Neutrophil (primary cell): ENCODE measurements at regions not wholly inside any gene's neighbourhood (a gene's known extent, or its start where the extent isn't known, plus 50 kb on each side); places are given as distances from the start of the nearest gene placed in this dataset.

Experiments used
- H3K27ac ChIP-seq: fragments of 200-600 bp; sonication (generic); 2 replicates; pipeline ENCODE4 v1.5.1; 2016; ENCODE audit warnings: mild to moderate bottlenecking, moderate library complexity
- H3K27me3 ChIP-seq: fragments of 200-600 bp; sonication (generic); 2 replicates; pipeline ENCODE4 v1.6.0; 2016; ENCODE audit warnings: mild to moderate bottlenecking
- H3K36me3 ChIP-seq: fragments of 200-600 bp; sonication (generic); 2 replicates; pipeline ENCODE4 v1.5.1; 2017
- H3K4me1 ChIP-seq, 2 experiments: fragments of 200-600 bp in 1 of 2; sonication (generic) in 1 of 2; 1 replicate in 1 of 2; 2 replicates in 1 of 2; pipeline versions ENCODE4 v1.5.1 to v1.6.1; 2013 to 2016; ENCODE audit warnings: low read depth in 1 of 2, low read length in 1 of 2, mild to moderate bottlenecking in 1 of 2, moderate library complexity in 1 of 2; ENCODE audit not compliant: control insufficient read depth in 1 of 2, insufficient read depth in 1 of 2
- H3K4me3 ChIP-seq, 2 experiments: fragments of 200-600 bp in 1 of 2; sonication (generic) in 1 of 2; 1 replicate in 1 of 2; 2 replicates in 1 of 2; pipeline ENCODE4 v1.5.1; 2013 to 2016; ENCODE audit warnings: low read depth in 1 of 2, low read length in 1 of 2, mild to moderate bottlenecking in 1 of 2, moderate library complexity in 1 of 2
- H3K9me3 ChIP-seq: fragments of 200-600 bp; sonication (generic); 2 replicates; pipeline ENCODE4 v1.5.1; 2016
- CTCF ChIP-seq: fragments of 200-600 bp; sonication (generic); IDR thresholded peaks from 2 replicates; pipeline ENCODE4 v1.5.1; 2016; ENCODE audit warnings: antibody characterized with exemption

- no peak for TF ChIP-seq CTCF
- Histone ChIP-seq H3K4me1 (no peaks in the 10 kb centered on the region), H3K36me3 (no peaks in the 10 kb centered on the region), H3K27me3 (no peaks in the 10 kb centered on the region), H3K4me3 (no peak overlapping the region), H3K9me3 (no peaks in the 10 kb centered on the region), H3K27ac (no peak overlapping the region)
Observed at GRCh38 chr2:78963881-78964280, 61.6 kb upstream of the REG3G start.

- H3K27ac ChIP-seq, result no peak overlapping the region
- no peaks in the 10 kb centered on the region for H3K27me3 ChIP-seq
- H3K4me3 ChIP-seq, result no peak overlapping the region
- no peaks in the 10 kb centered on the region for H3K36me3 ChIP-seq
- no peak for TF ChIP-seq CTCF
- no peaks in the 10 kb centered on the region for H3K4me1 ChIP-seq
- no peaks in the 10 kb centered on the region for H3K9me3 ChIP-seq
Observed at GRCh38 chr2:78967294-78967693, 58.2 kb upstream of the REG3G start.

GRCh38 chr2:78973630-78974029 is 51.9 kb upstream of the REG3G start:
- H3K9me3 ChIP-seq, result no peaks in the 10 kb centered on the region
- no peak overlapping the region for H3K27ac ChIP-seq
- peaks cover 12 to 24% of the 10 kb centered on the region in 2 experiments for H3K4me1 ChIP-seq
- H3K36me3 ChIP-seq, result no peaks in the 10 kb centered on the region
- H3K4me3 ChIP-seq, result no peak overlapping the region
- no peaks in the 10 kb centered on the region for H3K27me3 ChIP-seq
- no peak for TF ChIP-seq CTCF
